A549 (cell line): ENCODE measurements at regions not wholly inside any gene's neighbourhood (a gene's known extent, or its start where the extent isn't known, plus 50 kb on each side); places are given as distances from the start of the nearest gene placed in this dataset.
A peak's percentile ranks its signal among the peaks of the same experiment; 100 is the strongest.
"Not testable (repeated sequence)": the region's sequence is repeated elsewhere in the genome, so short reads cannot be mapped to it uniquely, and the experiment has no call there.

Source experiments
- ATAC-seq, 2 experiments: fragments of 200-7000 bp in 1 of 2; fragments of >200 bp in 1 of 2; cut with Nextera tagmentation in 1 of 2; cut with Tn5 transposase in 1 of 2; 3 replicates each; pipeline versions ENCODE4 v1.8.0 to v1.9.1; 2018 to 2020; ENCODE audit warnings: mild to moderate bottlenecking in 1 of 2, moderate library complexity in 1 of 2
- CTCF ChIA-PET: fragments of 300-600 bp; sonication (Branson Sonifier 250); formaldehyde crosslinking; extraction: SDS; loops from one replicate; lab custom pipeline; 2021; ENCODE audit warnings: antibody characterized with exemption, inconsistent platforms; lab: Yijun Ruan, JAX
- POLR2A ChIA-PET: fragments of 350-600 bp; formaldehyde crosslinking; extraction: SDS; loops from one replicate; lab custom pipeline; 2021; ENCODE audit warnings: antibody characterized with exemption, inconsistent platforms; lab: Yijun Ruan, JAX
- DNase-seq, 2 experiments: peaks; one replicate each; pipeline versions ENCODE4 v3.0.0 to v3.0.0-alpha.2; 2011 to 2016; ENCODE audit warnings: low read depth in 1 of 2, low spot score in 1 of 2
- FAIRE-seq: peaks from 2 replicates; lab custom pipeline; 2011; peaks lifted over from hg19 to GRCh38; lab: Jason Lieb, UNC
- H3K27ac ChIP-seq, 2 experiments: fragments of >200 bp; sonication (Bioruptor Twin); formaldehyde crosslinking; 3 replicates each; pipeline ENCODE4 v1.5.1; 2016 to 2017
- H3K4me1 ChIP-seq: fragments of >200 bp; sonication (Bioruptor Twin); formaldehyde crosslinking; 3 replicates; pipeline ENCODE4 v1.6.1; 2016
- H3K4me2 ChIP-seq: fragments of >200 bp; sonication (Bioruptor Twin); formaldehyde crosslinking; 3 replicates; pipeline ENCODE4 v1.6.1; 2016
- H3K4me3 ChIP-seq: fragments of >200 bp; sonication (Bioruptor Twin); formaldehyde crosslinking; 3 replicates; pipeline ENCODE4 v1.5.1; 2016
- H3K9me3 ChIP-seq: fragments of >200 bp; sonication (Bioruptor Twin); formaldehyde crosslinking; 3 replicates; pipeline ENCODE4 v1.6.1; 2016
- CBX2 ChIP-seq: fragments of 200-600 bp; sonication (generic); IDR thresholded peaks from 2 replicates; pipeline ENCODE4 v1.6.1; 2016; ENCODE audit warnings: low read depth, mild to moderate bottlenecking, borderline replicate concordance
- CEBPB ChIP-seq, 2 experiments: fragments of >200 bp in 1 of 2; sonication (Bioruptor Twin) in 1 of 2; formaldehyde crosslinking in 1 of 2; IDR thresholded peaks; 2 replicates each; pipeline ENCODE4 v1.6.1; 2012 to 2016
- CHD4 ChIP-seq: fragments of 200-600 bp; sonication (generic); IDR thresholded peaks from 2 replicates; pipeline ENCODE4 v1.6.1; 2016; ENCODE audit warnings: antibody characterized with exemption, mild to moderate bottlenecking, borderline replicate concordance
- EHMT2 ChIP-seq: fragments of 200-600 bp; sonication (generic); IDR thresholded peaks from 2 replicates; pipeline ENCODE4 v1.6.1; 2016; ENCODE audit warnings: antibody characterized with exemption, low read depth, mild to moderate bottlenecking, moderate library complexity
- ESRRA ChIP-seq: fragments of 150-350 bp; IDR thresholded peaks from 2 replicates; pipeline ENCODE4 v1.6.1; 2014; ENCODE audit warnings: mild to moderate bottlenecking, low read length, borderline replicate concordance
- HEYL ChIP-seq: fragments of 250-450 bp; sonication (Bioruptor Pico); IDR thresholded peaks from 2 replicates; pipeline ENCODE4 v1.8.0; 2021; ENCODE audit warnings: mild to moderate bottlenecking, moderate library complexity
- HOXA7 ChIP-seq: fragments of 250-450 bp; sonication (Bioruptor Pico); IDR thresholded peaks from 2 replicates; pipeline ENCODE4 v1.5.0; 2020; ENCODE audit warnings: mild to moderate bottlenecking, moderate library complexity
- JUNB ChIP-seq: fragments of >200 bp; sonication (Bioruptor Twin); formaldehyde crosslinking; IDR thresholded peaks from 2 replicates; pipeline ENCODE4 v1.6.1; 2016
- KDM5A ChIP-seq: fragments of 200-600 bp; sonication (generic); IDR thresholded peaks from 2 replicates; pipeline ENCODE4 v1.6.1; 2016; ENCODE audit warnings: antibody characterized with exemption, mild to moderate bottlenecking
- MAFK ChIP-seq: fragments of 450-650 bp; IDR thresholded peaks from 2 replicates; pipeline ENCODE4 v1.6.1; 2014; ENCODE audit not compliant: partially characterized antibody
- MAZ ChIP-seq: fragments of 150-350 bp; IDR thresholded peaks from 2 replicates; pipeline ENCODE4 v1.6.1; 2014; ENCODE audit warnings: antibody characterized with exemption, low read depth, low read length, borderline replicate concordance
- MYC ChIP-seq: IDR thresholded peaks from 2 replicates; pipeline ENCODE4 v1.6.1; 2012; ENCODE audit warnings: mild to moderate bottlenecking, inconsistent platforms, low read length, improper control_type of control experiment, borderline replicate concordance
- NFE2L2 ChIP-seq: fragments of 150-350 bp; conservative IDR thresholded peaks from 2 replicates; pipeline ENCODE4 v1.6.1; 2014; ENCODE audit warnings: low read length
- NPAS2 ChIP-seq: fragments of 250-450 bp; sonication (Bioruptor Pico); IDR thresholded peaks from 2 replicates; pipeline ENCODE4 v1.8.0; 2022; ENCODE audit warnings: mild to moderate bottlenecking, moderate library complexity, borderline replicate concordance
- POLR2A ChIP-seq: IDR thresholded peaks from 2 replicates; pipeline ENCODE4 v1.6.1; 2012; ENCODE audit warnings: mild to moderate bottlenecking, low read length
- POLR2AphosphoS2 ChIP-seq: conservative IDR thresholded peaks from 2 replicates; pipeline ENCODE4 v1.6.1; 2012; ENCODE audit warnings: low read length, improper control_type of control experiment, inconsistent platforms
- RFX5 ChIP-seq: fragments of 450-650 bp; IDR thresholded peaks from 2 replicates; pipeline ENCODE4 v1.7.1; 2014; ENCODE audit warnings: antibody characterized with exemption, mild to moderate bottlenecking, moderate library complexity
- SREBF2 ChIP-seq: fragments of 450-650 bp; IDR thresholded peaks from 2 replicates; pipeline ENCODE4 v1.6.1; 2014; ENCODE audit warnings: mild to moderate bottlenecking, moderate library complexity
- TP53 ChIP-seq: fragments of 250-450 bp; sonication (Bioruptor Pico); IDR thresholded peaks from 2 replicates; pipeline ENCODE4 v1.5.0; 2021; ENCODE audit warnings: mild to moderate bottlenecking, moderate library complexity
- ZC3H11A ChIP-seq: fragments of 450-650 bp; IDR thresholded peaks from 2 replicates; pipeline ENCODE4 v1.6.1; 2014; ENCODE audit warnings: antibody characterized with exemption, mild to moderate bottlenecking
- ZFP36 ChIP-seq: fragments of 450-650 bp; IDR thresholded peaks from 2 replicates; pipeline ENCODE4 v1.6.1; 2014; ENCODE audit warnings: borderline replicate concordance; ENCODE audit not compliant: partially characterized antibody
- WGBS: methylation state at CpG from one replicate; pipeline ENCODE4 v1.1.6; 2017; ENCODE audit errors: missing lambda C conversion rate; 5-methylcytosine and 5-hydroxymethylcytosine counted together
- TF ChIP-seq, protein P1 (sequence below): fragments of 450-650 bp; IDR thresholded peaks from 2 replicates; pipeline ENCODE4 v1.6.1; 2014; ENCODE audit warnings: antibody characterized with exemption

DNA sequence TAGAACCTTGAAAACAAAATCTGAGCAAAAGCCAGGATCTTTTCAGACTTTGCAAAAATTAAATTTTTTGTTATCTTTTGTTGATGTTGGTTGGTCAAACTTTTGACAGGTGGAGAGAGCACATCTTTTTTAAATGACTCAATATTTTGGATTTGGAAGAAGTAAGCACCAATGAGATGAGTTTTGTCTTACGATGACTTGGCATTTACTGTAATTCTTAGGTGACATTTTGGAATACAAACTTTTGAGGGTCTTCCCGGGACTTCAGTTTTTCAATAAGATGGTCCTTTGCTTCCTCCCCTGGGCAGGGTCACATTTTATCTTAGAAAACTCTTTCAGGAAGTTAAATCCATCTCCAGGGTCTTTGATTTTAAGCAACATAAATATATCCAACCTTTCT is 423.9 kb downstream of the HS3ST3B1 start:
- WGBS: 90% methylated on average over 2 of the region's 2 CpGs

DNA sequence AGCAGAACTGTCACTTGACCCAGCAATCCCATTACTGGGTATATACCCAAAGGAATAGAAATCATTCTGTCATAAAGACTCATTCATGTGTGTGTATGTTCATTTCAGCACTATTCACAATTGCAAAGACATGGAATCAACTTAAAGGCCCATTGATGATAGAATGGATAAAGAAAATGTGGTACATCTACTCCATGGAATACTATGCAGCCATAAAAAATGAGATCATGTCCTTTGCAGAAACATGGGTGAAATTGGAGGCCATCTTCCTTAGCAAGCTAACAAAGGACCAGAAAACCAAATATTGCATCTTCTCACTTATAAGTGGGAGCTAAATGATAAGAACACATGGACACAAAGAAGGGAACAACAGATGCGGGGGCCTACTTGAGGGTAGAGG is 422.5 kb downstream of the HS3ST3B1 start:
- WGBS: 95% methylated on average over 1 of the region's 1 CpG
- ATAC-seq, H3K9me3 ChIP-seq, H3K4me3 ChIP-seq, DNase-seq, H3K4me1 ChIP-seq, H3K27ac ChIP-seq, FAIRE-seq, H3K4me2 ChIP-seq, POLR2A ChIA-PET: not testable (repeated sequence)
- CTCF ChIA-PET: interaction anchor here (0.9 to 1.3 kb wide), 3 partner anchors 8 to 21 kb away, joined by 3 to 6 read pairs (median 3); no protein-coding TSS in a partner anchor

More for the DNA sequence above, 423.9 kb downstream of the HS3ST3B1 start:
- Histone ChIP-seq H3K4me1 (peaks cover 7% of the 10 kb centered on the region; the same call in 1 of the 3 replicates), H3K4me3 (no peak overlapping the region), H3K9me3 (no peaks in the 10 kb centered on the region), H3K27ac (no peak overlapping the region), H3K4me2 (no peak overlapping the region)
- TF ChIP-seq, protein P1, sequence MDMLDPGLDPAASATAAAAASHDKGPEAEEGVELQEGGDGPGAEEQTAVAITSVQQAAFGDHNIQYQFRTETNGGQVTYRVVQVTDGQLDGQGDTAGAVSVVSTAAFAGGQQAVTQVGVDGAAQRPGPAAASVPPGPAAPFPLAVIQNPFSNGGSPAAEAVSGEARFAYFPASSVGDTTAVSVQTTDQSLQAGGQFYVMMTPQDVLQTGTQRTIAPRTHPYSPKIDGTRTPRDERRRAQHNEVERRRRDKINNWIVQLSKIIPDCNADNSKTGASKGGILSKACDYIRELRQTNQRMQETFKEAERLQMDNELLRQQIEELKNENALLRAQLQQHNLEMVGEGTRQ: no peak
- no peak for TF ChIP-seq CHD4
- TF ChIP-seq MAFK: peak; percentile 65
- TF ChIP-seq MYC: no peak
- peak; percentile 68 for TF ChIP-seq NFE2L2
- TF ChIP-seq POLR2A: no peak
- ATAC-seq: no peak
- FAIRE-seq: no peak
- DNase-seq: no peak
- ChIA-PET CTCF (interaction anchor here (1.8 kb wide), 1 partner anchor 24 kb away, joined by 4 read pairs; no protein-coding TSS in a partner anchor), POLR2A (no interaction called here)

DNA sequence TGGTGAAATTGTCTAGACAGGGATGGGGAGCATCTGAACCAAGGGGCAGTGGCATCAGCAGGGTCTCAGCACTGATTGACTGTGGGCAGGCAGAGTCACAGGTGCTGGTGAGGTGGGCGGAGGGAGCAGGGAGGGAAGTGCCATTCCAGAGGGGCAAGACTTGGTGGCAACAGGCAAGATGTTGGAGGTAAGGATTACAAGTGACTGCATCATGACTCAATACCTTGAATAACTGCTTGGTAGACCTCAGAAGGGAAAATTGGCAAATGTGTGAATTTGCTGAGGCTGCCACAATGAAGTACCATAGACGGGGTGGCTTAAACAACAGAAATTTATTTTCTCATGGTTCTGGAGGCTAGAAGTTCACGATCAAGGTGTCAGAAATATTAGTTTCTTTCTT is 419.1 kb downstream of the HS3ST3B1 start:
- ATAC-seq (no peak), DNase-seq (no peak), FAIRE-seq (no peak)
- 72% methylated on average over 3 of the region's 3 CpGs for WGBS
- ChIA-PET POLR2A (no interaction called here), CTCF (no interaction called here)
- no peak overlapping the region for H3K4me2 ChIP-seq
- no peak overlapping the region for H3K4me3 ChIP-seq
- no peaks in the 10 kb centered on the region for H3K9me3 ChIP-seq
- TF ChIP-seq HEYL (no peak), CBX2 (no peak), NPAS2 (no peak), ZFP36 (no peak), ESRRA (no peak), EHMT2 (no peak), JUNB (no peak), KDM5A (no peak), TP53 (CRISPR knock-in tag) (no peak), CHD4 (no peak)
- TF ChIP-seq, all 56 proteins: peak for 0
- Histone ChIP-seq H3K4me1 (no peaks in the 10 kb centered on the region), H3K27ac (no peak overlapping the region)

DNA sequence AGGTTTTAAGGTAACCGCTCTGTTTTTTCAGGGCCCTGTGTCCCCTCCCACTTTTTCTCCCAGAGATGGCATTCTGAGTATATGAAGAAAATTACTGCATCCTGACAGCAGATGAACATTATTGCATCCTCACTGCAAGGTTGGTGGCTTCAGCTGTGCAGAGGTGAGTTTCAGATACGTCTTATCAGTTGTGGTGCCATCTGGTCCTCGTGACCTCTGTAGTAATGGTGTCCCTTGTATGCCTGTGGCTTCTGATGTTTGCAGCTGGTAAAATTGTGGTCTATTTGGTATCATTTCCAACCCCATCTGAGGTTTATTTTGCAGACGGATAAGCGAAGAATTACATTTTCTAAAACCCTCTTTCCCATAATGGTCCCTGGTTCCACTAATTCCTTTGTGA is 417.0 kb downstream of the HS3ST3B1 start:
- TF ChIP-seq CHD4 (no peak), CEBPB (IDR thresholded peaks at IDR 0.05) (no peak), ZC3H11A (no peak), SREBF2 (no peak), POLR2AphosphoS2 (no peak), HOXA7 (CRISPR knock-in tag) (no peak), MAZ (no peak), RFX5 (no peak)
- DNase-seq (no peak), ATAC-seq (no peak), FAIRE-seq (no peak)
- ChIA-PET CTCF (no interaction called here), POLR2A (no interaction called here)
- Histone ChIP-seq H3K9me3 (no peaks in the 10 kb centered on the region), H3K27ac (no peak overlapping the region), H3K4me2 (no peak overlapping the region), H3K4me1 (no peaks in the 10 kb centered on the region), H3K4me3 (no peak overlapping the region)
- 75% methylated on average over 5 of the region's 5 CpGs for WGBS
